ENCODE measurements at regions not wholly inside any gene's neighbourhood (a gene's known extent, or its start where the extent isn't known, plus 50 kb on each side); places are given as distances from the start of the nearest gene placed in this dataset.

GRCh38 chr11:119991669-119992068 is 146.2 kb downstream of the TRIM29 start:
- 40% methylated on average over 1 of the region's 3 CpGs; no CpG with 5 or more reads in 1 of the 2 experiments for WGBS, 2 experiments (ENCODE audit: extremely low coverage in 2 of 2, insufficient read length in 1 of 2)

More at GRCh38 chr11:119991669-119992068, 146.2 kb downstream of the TRIM29 start:
- Histone ChIP-seq H2BK15ac (ENCODE audit: low read depth, low read length) (no peak overlapping the region), H3K9me1 (ENCODE audit: insufficient read depth, low read length) (no peaks in the 10 kb centered on the region), H3K79me1 (ENCODE audit: low read depth in 1 of 2, low read length in 2 of 2) (no peaks in the 10 kb centered on the region), H3K18ac (ENCODE audit: low read depth, low read length) (no peak overlapping the region), H4K20me1 (ENCODE audit: insufficient read depth, low read length) (no peaks in the 10 kb centered on the region), H2AK5ac (ENCODE audit: low read depth, low read length) (no peak overlapping the region), H3K4me1 (ENCODE audit: control insufficient read depth, insufficient read depth, low read length) (no peaks in the 10 kb centered on the region), H3K27ac (ENCODE audit: insufficient read depth, low read length) (no peak overlapping the region), H2BK20ac (ENCODE audit: low read depth, low read length) (no peak overlapping the region), H2AK9ac (replicated peaks; ENCODE audit: low read depth, low read length, poor library complexity) (no peak overlapping the region), H3K9me3 (ENCODE audit: control insufficient read depth, insufficient read depth, low read length) (no peaks in the 10 kb centered on the region), H3K9ac (ENCODE audit: low read depth, low read length) (no peak overlapping the region), H3K4ac (ENCODE audit: low read depth, low read length) (no peak overlapping the region), H3K23ac (ENCODE audit: low read depth, low read length) (no peak overlapping the region), H3K36me3 (ENCODE audit: control insufficient read depth, insufficient read depth, low read length) (no peaks in the 10 kb centered on the region), H3K4me2 (ENCODE audit: low read depth, low read length) (no peak overlapping the region), H3K56ac (ENCODE audit: extremely low read depth, insufficient read depth, low read length) (no peak overlapping the region), H3K27me3 (ENCODE audit: control insufficient read depth, insufficient read depth, low read length) (peaks cover 24% of the 10 kb centered on the region), H4K5ac (ENCODE audit: low read depth, low read length) (no peak overlapping the region), H2BK120ac (ENCODE audit: low read depth, low read length) (no peak overlapping the region), H4K91ac (ENCODE audit: insufficient read depth, low read depth, low read length) (no peak overlapping the region), H3K14ac (replicated peaks; ENCODE audit: low read depth, low read length) (no peak overlapping the region), H4K8ac (ENCODE audit: low read depth in 2 of 2, low read length in 2 of 2) (no peak overlapping the region), H2AFZ (replicated peaks; ENCODE audit: low read length, poor library complexity) (no peak overlapping the region), H2BK5ac (ENCODE audit: low read depth, low read length, poor library complexity, severe bottlenecking) (no peak overlapping the region), H3K4me3 (ENCODE audit: insufficient read depth, low read depth, low read length) (no peak overlapping the region)
- CTCF ChIA-PET, result no interaction called here
- DNase-seq, result no peak
- no peak for ATAC-seq (ENCODE audit: low read depth)
- TF ChIP-seq, protein P1, sequence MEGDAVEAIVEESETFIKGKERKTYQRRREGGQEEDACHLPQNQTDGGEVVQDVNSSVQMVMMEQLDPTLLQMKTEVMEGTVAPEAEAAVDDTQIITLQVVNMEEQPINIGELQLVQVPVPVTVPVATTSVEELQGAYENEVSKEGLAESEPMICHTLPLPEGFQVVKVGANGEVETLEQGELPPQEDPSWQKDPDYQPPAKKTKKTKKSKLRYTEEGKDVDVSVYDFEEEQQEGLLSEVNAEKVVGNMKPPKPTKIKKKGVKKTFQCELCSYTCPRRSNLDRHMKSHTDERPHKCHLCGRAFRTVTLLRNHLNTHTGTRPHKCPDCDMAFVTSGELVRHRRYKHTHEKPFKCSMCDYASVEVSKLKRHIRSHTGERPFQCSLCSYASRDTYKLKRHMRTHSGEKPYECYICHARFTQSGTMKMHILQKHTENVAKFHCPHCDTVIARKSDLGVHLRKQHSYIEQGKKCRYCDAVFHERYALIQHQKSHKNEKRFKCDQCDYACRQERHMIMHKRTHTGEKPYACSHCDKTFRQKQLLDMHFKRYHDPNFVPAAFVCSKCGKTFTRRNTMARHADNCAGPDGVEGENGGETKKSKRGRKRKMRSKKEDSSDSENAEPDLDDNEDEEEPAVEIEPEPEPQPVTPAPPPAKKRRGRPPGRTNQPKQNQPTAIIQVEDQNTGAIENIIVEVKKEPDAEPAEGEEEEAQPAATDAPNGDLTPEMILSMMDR (conservative IDR thresholded peaks at IDR 0.05; ENCODE audit: low read depth, low read length), result no peak
- TF ChIP-seq MAZ (IDR thresholded peaks at IDR 0.05; ENCODE audit: borderline replicate concordance, low read depth, low read length) (no peak), RFX5 (IDR thresholded peaks at IDR 0.05; ENCODE audit: low read depth, low read length) (no peak), RAD21 (IDR thresholded peaks at IDR 0.05; ENCODE audit: low read length) (no peak), POLR2A (IDR thresholded peaks at IDR 0.05; ENCODE audit: low read depth, low read length) (no peak), CEBPB (IDR thresholded peaks at IDR 0.05; ENCODE audit: low read depth, low read length) (no peak), FOS (IDR thresholded peaks at IDR 0.05; ENCODE audit: low read depth, low read length) (no peak), MAFK (IDR thresholded peaks at IDR 0.05; ENCODE audit: low read depth, low read length) (no peak), CHD1 (IDR thresholded peaks at IDR 0.05; ENCODE audit: low read depth, low read length) (no peak), NFE2L2 (IDR thresholded peaks at IDR 0.05; ENCODE audit: low read depth, low read length) (no peak), SMC3 (IDR thresholded peaks at IDR 0.05; ENCODE audit: low read depth, low read length) (no peak), RCOR1 (IDR thresholded peaks at IDR 0.05; ENCODE audit: insufficient replicate concordance, low read length) (no peak), ELK1 (IDR thresholded peaks at IDR 0.05; ENCODE audit: borderline replicate concordance, low read depth, low read length) (no peak), BHLHE40 (IDR thresholded peaks at IDR 0.05; ENCODE audit: low read depth, low read length) (no peak), MXI1 (IDR thresholded peaks at IDR 0.05; ENCODE audit: borderline replicate concordance, low read depth, low read length) (no peak)
- TF ChIP-seq, protein P2, sequence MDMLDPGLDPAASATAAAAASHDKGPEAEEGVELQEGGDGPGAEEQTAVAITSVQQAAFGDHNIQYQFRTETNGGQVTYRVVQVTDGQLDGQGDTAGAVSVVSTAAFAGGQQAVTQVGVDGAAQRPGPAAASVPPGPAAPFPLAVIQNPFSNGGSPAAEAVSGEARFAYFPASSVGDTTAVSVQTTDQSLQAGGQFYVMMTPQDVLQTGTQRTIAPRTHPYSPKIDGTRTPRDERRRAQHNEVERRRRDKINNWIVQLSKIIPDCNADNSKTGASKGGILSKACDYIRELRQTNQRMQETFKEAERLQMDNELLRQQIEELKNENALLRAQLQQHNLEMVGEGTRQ (IDR thresholded peaks at IDR 0.05; ENCODE audit: low read depth, low read length), result no peak
- in situ Hi-C loops (cut with MboI; ENCODE audit: low sequenced_read_pairs), result no loop called here
- POLR2A ChIA-PET (ENCODE audit: unreplicated experiment), result no interaction called here
- intact Hi-C loops (cut with micrococcal nuclease), result no loop called here
- no TSS peak for BruUV-seq (replicated peaks)
- dilution Hi-C loops (cut with HindIII; ENCODE audit: low sequenced_read_pairs, unreplicated experiment), result no loop called here

All from IMR-90 (cell line).